HG03097 (cell line): ENCODE measurements at regions not wholly inside any gene's neighbourhood (a gene's known extent, or its start where the extent isn't known, plus 50 kb on each side); places are given as distances from the start of the nearest gene placed in this dataset.

Experiments used
- ATAC-seq: cut with Tn5 transposase; IDR thresholded peaks from one replicate; pipeline ENCODE4 v1.9.1; 2021; ENCODE audit not compliant: unreplicated experiment, low FRiP score

GRCh38 chr5:144896473-144896872, 725.8 kb downstream of the KCTD16 start:
- no peak for ATAC-seq

- no peak for ATAC-seq
Observed at GRCh38 chr5:144886668-144887067, 716.0 kb downstream of the KCTD16 start.

GRCh38 chr5:144882739-144883283, 712.1 kb downstream of the KCTD16 start:
- ATAC-seq = no peak

- no peak for ATAC-seq
Observed at GRCh38 chr5:144880513-144880912, 709.8 kb downstream of the KCTD16 start.

DNA sequence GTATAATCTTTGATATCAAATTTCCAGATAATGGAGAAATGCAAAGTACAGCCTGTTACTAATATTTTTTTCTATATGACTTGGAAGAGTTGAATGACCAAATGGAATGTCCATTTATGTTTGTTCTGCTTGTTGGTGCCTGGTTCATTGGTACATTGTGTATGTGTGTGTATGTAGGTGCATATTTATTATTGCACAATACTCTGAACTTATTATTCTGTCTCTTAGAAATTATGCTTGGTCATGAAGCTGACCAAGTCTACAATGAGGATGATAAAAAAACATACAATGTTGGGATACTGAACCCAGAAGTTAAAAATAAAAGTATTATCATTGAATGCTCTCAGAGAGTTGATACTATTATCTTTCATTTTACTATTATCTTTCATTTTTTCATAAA, 706.3 kb downstream of the KCTD16 start:
- ATAC-seq = no peak

DNA sequence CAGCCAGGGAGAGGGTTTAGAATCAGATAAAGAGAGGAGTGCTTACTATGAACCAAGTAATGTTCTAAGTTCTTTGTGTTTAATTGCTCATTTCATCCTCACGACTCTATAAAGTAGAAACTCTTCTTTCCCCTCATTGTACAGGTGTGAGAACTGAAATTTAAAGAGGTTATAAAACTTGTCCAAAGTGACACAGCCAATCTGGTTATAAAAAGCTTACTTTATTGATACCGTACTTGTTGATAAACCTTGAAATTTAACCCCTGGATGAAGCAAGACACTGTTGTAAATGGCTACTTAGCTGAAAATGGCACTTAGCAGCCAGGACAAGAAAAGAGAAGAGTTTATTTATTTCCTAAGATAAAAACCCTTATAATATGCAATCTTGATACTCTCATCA, 702.4 kb downstream of the KCTD16 start:
- no peak for ATAC-seq

- no peak for ATAC-seq
Observed at GRCh38 chr5:144864118-144864517, 693.4 kb downstream of the KCTD16 start.

DNA sequence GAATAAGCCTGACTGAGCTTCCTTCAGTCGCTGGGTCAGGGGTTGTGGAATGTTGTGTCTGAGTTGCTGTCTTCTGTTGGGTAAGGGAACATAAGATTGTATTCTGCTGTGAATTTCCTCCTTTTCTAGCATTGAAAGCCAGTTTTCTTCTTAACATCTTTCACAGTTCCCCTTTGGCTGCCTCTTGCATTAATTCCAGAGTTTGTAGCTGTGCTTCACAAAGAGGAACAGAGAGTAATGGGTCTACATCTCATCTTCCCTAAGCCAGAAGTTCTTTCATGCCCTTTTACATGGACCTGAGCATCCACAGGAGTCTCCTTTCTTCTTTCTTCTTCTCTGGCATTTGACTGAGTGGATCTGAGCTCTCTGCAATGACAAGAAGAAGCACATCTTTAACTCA, 686.8 kb downstream of the KCTD16 start:
- no peak for ATAC-seq

DNA sequence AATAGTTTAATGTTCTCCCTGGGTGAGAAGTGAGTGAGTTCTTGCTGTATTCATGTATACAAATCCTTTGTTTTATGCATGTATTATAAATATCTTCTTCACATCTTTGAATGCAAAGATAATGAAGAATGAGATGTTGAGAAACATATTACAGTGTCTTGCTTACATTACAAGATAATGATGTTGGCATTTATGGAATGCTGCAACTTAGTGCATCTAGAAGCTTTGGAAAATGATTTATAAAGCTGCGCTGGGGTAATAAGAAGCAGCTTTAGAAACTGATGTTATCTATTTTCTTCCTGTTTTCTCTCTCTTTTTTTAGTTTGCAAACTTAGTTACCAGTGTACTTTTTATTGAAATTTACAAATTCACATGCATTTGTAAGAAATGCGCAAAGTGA, 673.4 kb downstream of the KCTD16 start:
- no peak for ATAC-seq

GRCh38 chr5:144832416-144832815, 661.7 kb downstream of the KCTD16 start:
- no peak for ATAC-seq

DNA sequence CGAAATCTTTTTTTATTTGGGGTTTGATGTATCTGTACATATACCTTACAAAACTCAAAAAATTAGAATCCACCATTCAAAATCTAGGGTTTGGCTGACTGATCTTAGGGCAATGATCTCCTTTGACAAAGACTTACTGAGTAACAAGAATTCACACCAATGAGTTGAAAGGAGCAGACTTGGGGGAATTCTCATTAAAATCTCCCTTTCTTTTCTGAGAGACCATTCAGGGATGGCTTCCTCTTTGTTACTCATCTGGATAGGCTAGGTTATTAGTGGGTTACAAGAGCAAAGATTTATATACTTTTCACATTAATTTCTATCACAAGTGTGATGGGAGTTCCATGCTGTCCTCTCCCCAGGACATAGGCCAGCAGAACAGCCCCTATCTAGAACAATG, 661.0 kb downstream of the KCTD16 start:
- no peak for ATAC-seq

DNA sequence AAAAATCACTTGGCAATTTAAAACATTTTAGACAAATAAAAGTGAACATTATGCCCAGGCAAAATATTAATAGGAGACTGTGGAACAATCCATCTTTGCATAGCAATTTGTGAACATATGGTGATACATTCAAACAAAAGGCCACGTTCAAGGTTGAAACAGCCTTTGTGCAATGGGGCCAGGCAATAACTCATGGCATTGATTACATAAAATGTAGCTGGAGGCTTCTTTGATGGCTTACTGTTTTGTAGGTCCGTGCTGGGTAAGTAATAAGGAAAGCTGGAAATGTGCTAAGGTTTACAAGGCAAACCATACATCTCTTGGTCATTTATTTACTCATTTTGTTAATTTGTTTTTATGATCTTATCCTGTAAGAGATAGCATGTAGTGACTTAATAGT, 651.8 kb downstream of the KCTD16 start:
- no peak for ATAC-seq

- no peak for ATAC-seq
Observed at GRCh38 chr5:144820278-144820677, 649.6 kb downstream of the KCTD16 start.

GRCh38 chr5:144815131-144815530, 644.5 kb downstream of the KCTD16 start:
- ATAC-seq = no peak

- ATAC-seq = no peak
Observed at GRCh38 chr5:144812763-144813162, 642.1 kb downstream of the KCTD16 start.

DNA sequence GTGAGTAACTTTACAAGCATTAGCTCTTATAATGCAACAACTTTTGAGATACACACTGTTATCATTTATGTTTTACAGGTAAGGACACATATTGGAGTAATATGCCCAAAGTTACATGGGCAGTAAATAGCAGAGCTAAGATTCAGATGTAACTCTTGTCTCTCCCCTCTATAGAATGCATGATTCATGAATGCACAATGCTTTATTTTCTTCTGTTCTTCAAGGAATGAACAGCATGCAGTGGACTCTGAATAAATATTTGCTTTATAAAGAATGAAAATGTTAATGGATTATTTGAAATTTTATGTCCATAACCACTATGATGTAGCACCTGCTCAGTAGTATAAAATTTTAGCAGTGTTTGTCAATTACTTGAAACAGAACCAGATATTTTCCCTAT, 629.5 kb downstream of the KCTD16 start:
- no peak for ATAC-seq

GRCh38 chr5:144798595-144798994, 627.9 kb downstream of the KCTD16 start:
- ATAC-seq = no peak

DNA sequence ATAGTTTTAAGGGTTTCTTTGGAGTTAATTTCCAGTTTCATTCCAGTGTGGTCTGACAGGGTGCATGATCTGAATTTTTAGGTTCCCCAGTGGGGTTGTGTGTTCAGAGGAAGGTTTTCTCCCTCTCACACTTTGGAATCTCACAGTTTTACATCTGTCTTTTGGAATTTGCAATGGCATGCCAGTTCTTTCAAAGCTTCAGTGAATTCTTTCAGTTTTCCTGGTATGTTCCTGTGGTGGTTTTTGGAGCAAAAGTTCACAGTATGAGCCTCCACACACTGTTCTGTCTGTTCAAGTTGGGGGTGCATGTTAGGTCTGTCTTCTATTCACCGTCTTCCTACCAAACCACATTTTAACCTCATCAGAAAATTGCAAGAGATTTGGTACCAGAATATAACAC, 624.2 kb downstream of the KCTD16 start:
- ATAC-seq = no peak

DNA sequence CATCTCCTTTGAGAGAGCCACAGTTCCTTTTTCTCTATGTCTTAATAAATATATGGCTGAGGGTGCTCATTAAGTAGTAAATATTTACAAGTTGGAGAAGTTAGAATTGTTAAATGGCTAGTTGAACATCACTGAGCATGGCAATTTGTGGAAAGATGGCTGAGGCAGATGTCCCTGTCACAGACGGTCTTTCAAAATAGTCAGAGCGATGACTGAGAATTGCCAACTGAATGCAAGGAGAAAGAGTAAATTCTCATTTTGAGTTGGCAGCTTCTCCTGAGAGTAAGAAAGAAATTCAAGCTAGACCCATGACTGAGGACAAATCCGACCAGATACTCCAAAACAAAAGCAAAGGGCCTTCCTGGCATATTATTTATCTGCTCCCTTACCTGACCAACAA, 617.9 kb downstream of the KCTD16 start:
- no peak for ATAC-seq

GRCh38 chr5:144788046-144788445, 617.4 kb downstream of the KCTD16 start:
- no peak for ATAC-seq

- no peak for ATAC-seq
Observed at GRCh38 chr5:144779368-144779767, 608.7 kb downstream of the KCTD16 start.

- no peak for ATAC-seq
Observed at GRCh38 chr5:144778561-144778960, 607.9 kb downstream of the KCTD16 start.

DNA sequence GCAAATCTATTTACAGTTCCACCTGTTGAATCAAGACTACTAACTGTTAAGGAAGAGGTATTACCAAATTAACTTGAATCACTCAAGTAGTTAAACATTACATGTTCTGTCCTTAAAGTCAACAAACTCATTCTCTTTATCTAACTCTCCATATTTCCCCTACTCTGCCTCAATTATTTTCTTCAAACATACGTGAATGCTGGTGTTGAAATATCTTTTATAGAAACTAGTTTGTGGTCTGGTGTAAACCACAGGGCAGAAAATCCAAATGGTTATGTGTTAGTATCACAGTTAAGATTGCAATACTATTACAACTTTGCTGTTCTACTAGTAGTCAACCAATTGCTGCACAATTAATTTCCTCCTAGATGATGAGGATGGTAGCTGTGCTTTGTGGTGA, 603.5 kb downstream of the KCTD16 start:
- no peak for ATAC-seq
